H9 (cell line): ENCODE measurements at regions not wholly inside any gene's neighbourhood (a gene's known extent, or its start where the extent isn't known, plus 50 kb on each side); places are given as distances from the start of the nearest gene placed in this dataset.

Source experiments
- DNase-seq: peaks from one replicate; pipeline ENCODE4 v3.0.0-alpha.2; 2017
- H2AFZ ChIP-seq: one replicate; pipeline ENCODE4 v1.6.1; 2013; ENCODE audit warnings: mild to moderate bottlenecking, low read length, control low read depth, moderate library complexity
- H2AK5ac ChIP-seq: 2 replicates; pipeline ENCODE4 v1.6.1; 2013; ENCODE audit warnings: low read length, control low read depth, mixed read lengths; ENCODE audit not compliant: insufficient read length
- H2BK120ac ChIP-seq: one replicate; pipeline ENCODE4 v1.6.1; 2013; ENCODE audit warnings: low read depth, mild to moderate bottlenecking, low read length, control low read depth, inconsistent platforms; ENCODE audit not compliant: poor library complexity, severe bottlenecking
- H2BK12ac ChIP-seq: 2 replicates; pipeline ENCODE4 v1.6.1; 2013; ENCODE audit warnings: low read length, control low read depth, mixed read lengths, low read depth; ENCODE audit not compliant: insufficient read length
- H2BK15ac ChIP-seq: 2 replicates; pipeline ENCODE4 v1.6.1; 2013; ENCODE audit warnings: low read depth, low read length, control low read depth
- H2BK20ac ChIP-seq: one replicate; pipeline ENCODE4 v1.6.1; 2013; ENCODE audit warnings: low read depth, mild to moderate bottlenecking, low read length, control low read depth, inconsistent platforms; ENCODE audit not compliant: poor library complexity, severe bottlenecking
- H2BK5ac ChIP-seq: 2 replicates; pipeline ENCODE4 v1.6.1; 2013; ENCODE audit warnings: low read length, control low read depth, mixed read lengths; ENCODE audit not compliant: insufficient read length
- H3K14ac ChIP-seq: 2 replicates; pipeline ENCODE4 v1.6.1; 2013; ENCODE audit warnings: low read length, control low read depth; ENCODE audit not compliant: insufficient read depth
- H3K18ac ChIP-seq: 2 replicates; pipeline ENCODE4 v1.6.1; 2013; ENCODE audit warnings: low read depth, mild to moderate bottlenecking, mixed read lengths, low read length, control low read depth; ENCODE audit not compliant: insufficient read length
- H3K23ac ChIP-seq: 2 replicates; pipeline ENCODE4 v1.6.1; 2013; ENCODE audit warnings: low read length, control low read depth, mixed read lengths, low read depth; ENCODE audit not compliant: insufficient read length
- H3K23me2 ChIP-seq: 2 replicates; pipeline ENCODE4 v1.6.1; 2013; ENCODE audit warnings: low read depth, mild to moderate bottlenecking, mixed read lengths, low read length, control low read depth; ENCODE audit not compliant: insufficient read length, poor library complexity, severe bottlenecking
- H3K27ac ChIP-seq: 2 replicates; pipeline ENCODE4 v1.5.1; 2013; ENCODE audit warnings: low read length, control low read depth, mixed read lengths, low read depth; ENCODE audit not compliant: insufficient read length
- H3K27me3 ChIP-seq: 2 replicates; pipeline ENCODE4 v1.6.1; 2013; ENCODE audit warnings: low read length, control low read depth, inconsistent platforms; ENCODE audit not compliant: insufficient read depth
- H3K4ac ChIP-seq: 2 replicates; pipeline ENCODE4 v1.6.1; 2013; ENCODE audit warnings: low read depth, mild to moderate bottlenecking, control low read depth, inconsistent platforms, low read length, moderate library complexity
- H3K4me1 ChIP-seq: 2 replicates; pipeline ENCODE4 v1.6.1; 2013; ENCODE audit warnings: low read length, control low read depth, inconsistent platforms; ENCODE audit not compliant: insufficient read depth
- H3K4me2 ChIP-seq: 2 replicates; pipeline ENCODE4 v1.6.1; 2013; ENCODE audit warnings: low read length, control low read depth, mixed read lengths; ENCODE audit not compliant: insufficient read length, insufficient read depth
- H3K56ac ChIP-seq: 2 replicates; pipeline ENCODE4 v1.6.1; 2013; ENCODE audit warnings: low read depth, mild to moderate bottlenecking, mixed read lengths, low read length, control low read depth; ENCODE audit not compliant: insufficient read length
- H3K79me1 ChIP-seq: 2 replicates; pipeline ENCODE4 v1.6.1; 2013; ENCODE audit warnings: low read depth, mild to moderate bottlenecking, moderate library complexity, low read length, control low read depth, inconsistent platforms; ENCODE audit not compliant: insufficient read depth, poor library complexity, severe bottlenecking
- H3K79me2 ChIP-seq: 2 replicates; pipeline ENCODE4 v1.6.1; 2013; ENCODE audit warnings: low read length, control low read depth, inconsistent platforms; ENCODE audit not compliant: insufficient read depth
- H3K9ac ChIP-seq: 2 replicates; pipeline ENCODE4 v1.6.1; 2013; ENCODE audit warnings: low read length, control low read depth, mixed read lengths; ENCODE audit not compliant: insufficient read length; ENCODE audit errors: extremely low read depth
- H3K9me3 ChIP-seq: one replicate; pipeline ENCODE4 v1.6.1; 2013; ENCODE audit warnings: low read depth, low read length, inconsistent platforms; ENCODE audit not compliant: control insufficient read depth
- H3T11ph ChIP-seq: one replicate; pipeline ENCODE4 v1.6.1; 2013; ENCODE audit warnings: mild to moderate bottlenecking, low read length, control low read depth, inconsistent platforms
- H4K20me1 ChIP-seq: one replicate; pipeline ENCODE4 v1.6.1; 2013; ENCODE audit not compliant: control insufficient read depth, insufficient read length, insufficient read depth
- H4K5ac ChIP-seq: 2 replicates; pipeline ENCODE4 v1.6.1; 2013; ENCODE audit warnings: low read depth, mild to moderate bottlenecking, mixed read lengths, low read length, control low read depth; ENCODE audit not compliant: insufficient read length
- H4K8ac ChIP-seq: replicated peaks from 2 replicates; pipeline ENCODE4 v1.6.1; 2013; ENCODE audit warnings: low read length, control low read depth, mixed read lengths, low read depth; ENCODE audit not compliant: insufficient read length
- H4K91ac ChIP-seq: 2 replicates; pipeline ENCODE4 v1.6.1; 2013; ENCODE audit warnings: low read depth, mild to moderate bottlenecking, moderate library complexity, mixed read lengths, low read length, control low read depth; ENCODE audit not compliant: insufficient read length
- H3K27ac Mint-ChIP-seq, 3 experiments: 2 replicates in 2 of 3; 3 replicates in 1 of 3; pipeline ENCODE4 v1.8.0; 2020 to 2021; ENCODE audit warnings: mixed read lengths in 3 of 3, mild to moderate bottlenecking in 1 of 3, moderate library complexity in 1 of 3
- H3K27me3 Mint-ChIP-seq: 2 replicates; pipeline ENCODE4 v1.8.0; 2021; ENCODE audit warnings: low read depth, mild to moderate bottlenecking, moderate library complexity, mixed read lengths
- H3K36me3 Mint-ChIP-seq, 3 experiments: 2 replicates in 2 of 3; 3 replicates in 1 of 3; pipeline ENCODE4 v1.8.0; 2020 to 2021; ENCODE audit warnings: low read depth in 3 of 3, mixed read lengths in 3 of 3; ENCODE audit not compliant: insufficient read depth in 1 of 3
- H3K4me1 Mint-ChIP-seq, 2 experiments: 2 replicates each; pipeline ENCODE4 v1.8.0; 2020; ENCODE audit warnings: mixed read lengths in 2 of 2
- H3K4me3 Mint-ChIP-seq, 2 experiments: 2 replicates in 1 of 2; 3 replicates in 1 of 2; pipeline ENCODE4 v1.8.0; 2020 to 2021; ENCODE audit warnings: mild to moderate bottlenecking in 2 of 2, mixed read lengths in 2 of 2, moderate library complexity in 1 of 2
- H3K9me3 Mint-ChIP-seq, 2 experiments: 2 replicates in 1 of 2; 3 replicates in 1 of 2; pipeline ENCODE4 v1.8.0; 2020; ENCODE audit warnings: mild to moderate bottlenecking in 2 of 2, mixed read lengths in 2 of 2, moderate library complexity in 1 of 2
- WGBS: extraction: QIAGEN DNeasy Blood & Tissue Kit; methylation state at CpG from one replicate; pipeline ENCODE4 v1.1.7; 2013; ENCODE audit warnings: missing lambda C conversion rate, low lambda C conversion rate, mixed read lengths; ENCODE audit not compliant: insufficient read length; ENCODE audit errors: extremely low coverage; 5-methylcytosine and 5-hydroxymethylcytosine counted together
- TF ChIP-seq, protein P1 (sequence below): fragments of 200-600 bp; sonication (generic); conservative IDR thresholded peaks from 3 replicates; pipeline ENCODE4 v1.8.0; 2021; ENCODE audit warnings: antibody characterized with exemption, mild to moderate bottlenecking

DNA sequence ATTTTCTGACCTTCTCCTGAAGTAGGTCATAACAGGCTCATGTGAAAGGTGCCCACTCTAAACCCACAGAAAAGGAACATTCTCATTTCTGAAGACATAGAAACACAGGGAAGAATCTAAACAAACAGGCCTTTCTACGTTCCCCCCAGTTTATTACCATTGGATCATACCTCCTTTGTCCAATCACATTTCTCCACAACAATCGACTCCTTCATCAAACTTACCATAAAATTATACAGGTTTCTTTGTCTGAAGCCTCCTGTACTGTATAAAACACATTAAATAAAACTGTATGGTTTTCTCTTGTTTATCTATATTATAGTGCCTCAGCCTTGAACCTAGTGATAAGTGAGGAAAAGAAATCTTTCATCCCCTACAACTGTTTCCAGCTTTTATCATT is 340.7 kb downstream of the ENC1 start:
- H4K20me1 ChIP-seq = no peaks in the 10 kb centered on the region
- WGBS = 100% methylated on average over 1 of the region's 2 CpGs
- Mint-ChIP-seq H3K36me3 (no peaks in the 10 kb centered on the region; a peak in 1 of 7 replicates), H3K27me3 (no peaks in the 10 kb centered on the region), H3K4me1 (no peaks in the 10 kb centered on the region), H3K4me3 (no peak overlapping the region), H3K27ac (0 out of 7 replicates have a peak overlapping the region, but pooled peaks of 1 of the 3 experiments have one; percentile 15), H3K9me3 (no peaks in the 10 kb centered on the region; a peak in 1 of 5 replicates)
- H3K18ac ChIP-seq = no peak overlapping the region
- no peak overlapping the region for H3K9ac ChIP-seq
- H3K27ac ChIP-seq = no peak overlapping the region
- H2BK120ac ChIP-seq = no peak overlapping the region
- H3K23me2 ChIP-seq = no peaks in the 10 kb centered on the region
- no peak overlapping the region for H3K4me2 ChIP-seq
- TF ChIP-seq, protein P1, sequence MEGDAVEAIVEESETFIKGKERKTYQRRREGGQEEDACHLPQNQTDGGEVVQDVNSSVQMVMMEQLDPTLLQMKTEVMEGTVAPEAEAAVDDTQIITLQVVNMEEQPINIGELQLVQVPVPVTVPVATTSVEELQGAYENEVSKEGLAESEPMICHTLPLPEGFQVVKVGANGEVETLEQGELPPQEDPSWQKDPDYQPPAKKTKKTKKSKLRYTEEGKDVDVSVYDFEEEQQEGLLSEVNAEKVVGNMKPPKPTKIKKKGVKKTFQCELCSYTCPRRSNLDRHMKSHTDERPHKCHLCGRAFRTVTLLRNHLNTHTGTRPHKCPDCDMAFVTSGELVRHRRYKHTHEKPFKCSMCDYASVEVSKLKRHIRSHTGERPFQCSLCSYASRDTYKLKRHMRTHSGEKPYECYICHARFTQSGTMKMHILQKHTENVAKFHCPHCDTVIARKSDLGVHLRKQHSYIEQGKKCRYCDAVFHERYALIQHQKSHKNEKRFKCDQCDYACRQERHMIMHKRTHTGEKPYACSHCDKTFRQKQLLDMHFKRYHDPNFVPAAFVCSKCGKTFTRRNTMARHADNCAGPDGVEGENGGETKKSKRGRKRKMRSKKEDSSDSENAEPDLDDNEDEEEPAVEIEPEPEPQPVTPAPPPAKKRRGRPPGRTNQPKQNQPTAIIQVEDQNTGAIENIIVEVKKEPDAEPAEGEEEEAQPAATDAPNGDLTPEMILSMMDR = no peak
- H3T11ph ChIP-seq = no peak overlapping the region
- no peak overlapping the region for H2BK5ac ChIP-seq
- H3K23ac ChIP-seq = no peak overlapping the region
- no peaks in the 10 kb centered on the region for H3K27me3 ChIP-seq
- H2AK5ac ChIP-seq = no peak overlapping the region
- no peaks in the 10 kb centered on the region for H3K79me2 ChIP-seq
- H3K14ac ChIP-seq = no peak overlapping the region
- H2BK15ac ChIP-seq = no peak overlapping the region
- no peaks in the 10 kb centered on the region for H3K9me3 ChIP-seq
- DNase-seq = no peak
- H3K4me1 ChIP-seq = no peaks in the 10 kb centered on the region
- H3K79me1 ChIP-seq = no peaks in the 10 kb centered on the region
- H2AFZ ChIP-seq = no peak overlapping the region
- H3K56ac ChIP-seq = no peak overlapping the region
- no peak overlapping the region for H4K91ac ChIP-seq
- no peak overlapping the region for H4K8ac ChIP-seq
- H3K4ac ChIP-seq = no peak overlapping the region
- no peak overlapping the region for H2BK12ac ChIP-seq
- H2BK20ac ChIP-seq = no peak overlapping the region
- H4K5ac ChIP-seq = no peak overlapping the region
